ENCODE measurements at regions not wholly inside any gene's neighbourhood (a gene's known extent, or its start where the extent isn't known, plus 50 kb on each side); places are given as distances from the start of the nearest gene placed in this dataset.

DNA sequence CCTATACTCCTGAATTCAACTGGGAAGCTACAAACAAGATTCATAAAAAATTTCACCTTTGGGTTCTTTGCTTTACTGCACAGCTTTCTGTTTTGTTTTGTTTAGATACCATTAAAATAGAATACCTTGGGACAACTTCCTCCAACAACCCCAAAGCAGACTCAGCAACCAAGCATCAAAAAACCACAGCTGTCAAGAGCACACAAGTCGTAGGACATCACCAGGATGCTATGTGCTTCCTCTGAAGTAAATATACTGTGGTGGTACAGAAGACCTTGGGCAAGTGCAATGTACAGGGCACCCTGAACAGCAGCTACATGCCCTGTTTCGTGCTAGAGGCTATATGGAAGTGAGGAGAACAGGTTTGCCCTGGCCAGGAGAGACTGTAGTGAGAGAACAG, 359.3 kb downstream of the BCL11B start:
- Histone ChIP-seq H3K9ac (replicated peaks; ENCODE audit: extremely low read depth, insufficient read depth, low read length) (no peak overlapping the region), H3K4me2 (ENCODE audit: insufficient read depth, low read length) (no peak overlapping the region), H3K4me3 (replicated peaks in 1 of 3; ENCODE audit: insufficient read depth in 1 of 3, low read depth in 1 of 3, low read length in 3 of 3) (no peak overlapping the region), H3K9me3 (replicated peaks; ENCODE audit: control insufficient read depth, insufficient read depth, low read length) (peaks cover 6% of the 10 kb centered on the region), H3K79me2 (ENCODE audit: control insufficient read depth, insufficient read depth, low read length) (no peaks in the 10 kb centered on the region), H3K36me3 (ENCODE audit: control insufficient read depth in 2 of 2, extremely low read depth in 1 of 2, insufficient read depth in 2 of 2, low read length in 2 of 2) (no peaks in the 10 kb centered on the region), H4K20me1 (replicated peaks; ENCODE audit: control insufficient read depth, extremely low read depth, insufficient read depth, low read length) (no peaks in the 10 kb centered on the region), H3K27me3 (ENCODE audit: control insufficient read depth in 2 of 2, insufficient read depth in 2 of 2, low read length in 2 of 2) (no peaks in the 10 kb centered on the region), H3K4me1 (ENCODE audit: control insufficient read depth, extremely low read depth, insufficient read depth, low read length) (no peaks in the 10 kb centered on the region), H3K9me1 (replicated peaks; ENCODE audit: control insufficient read depth, extremely low read depth, insufficient read depth, low read length) (no peaks in the 10 kb centered on the region), H3K27ac (ENCODE audit: insufficient read depth, low read depth, low read length) (no peak overlapping the region), H2AFZ (ENCODE audit: low read depth, low read length) (no peak overlapping the region)
- ChIA-PET POLR2A (no interaction called here), CTCF (no interaction called here)
- FAIRE-seq (no peak), DNase-seq (ENCODE audit: low read depth, low spot score) (no peak)
- TF ChIP-seq POLR2A (IDR thresholded peaks at IDR 0.05; ENCODE audit: low read depth, low read length) = no peak
- TF ChIP-seq, protein P1, sequence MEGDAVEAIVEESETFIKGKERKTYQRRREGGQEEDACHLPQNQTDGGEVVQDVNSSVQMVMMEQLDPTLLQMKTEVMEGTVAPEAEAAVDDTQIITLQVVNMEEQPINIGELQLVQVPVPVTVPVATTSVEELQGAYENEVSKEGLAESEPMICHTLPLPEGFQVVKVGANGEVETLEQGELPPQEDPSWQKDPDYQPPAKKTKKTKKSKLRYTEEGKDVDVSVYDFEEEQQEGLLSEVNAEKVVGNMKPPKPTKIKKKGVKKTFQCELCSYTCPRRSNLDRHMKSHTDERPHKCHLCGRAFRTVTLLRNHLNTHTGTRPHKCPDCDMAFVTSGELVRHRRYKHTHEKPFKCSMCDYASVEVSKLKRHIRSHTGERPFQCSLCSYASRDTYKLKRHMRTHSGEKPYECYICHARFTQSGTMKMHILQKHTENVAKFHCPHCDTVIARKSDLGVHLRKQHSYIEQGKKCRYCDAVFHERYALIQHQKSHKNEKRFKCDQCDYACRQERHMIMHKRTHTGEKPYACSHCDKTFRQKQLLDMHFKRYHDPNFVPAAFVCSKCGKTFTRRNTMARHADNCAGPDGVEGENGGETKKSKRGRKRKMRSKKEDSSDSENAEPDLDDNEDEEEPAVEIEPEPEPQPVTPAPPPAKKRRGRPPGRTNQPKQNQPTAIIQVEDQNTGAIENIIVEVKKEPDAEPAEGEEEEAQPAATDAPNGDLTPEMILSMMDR (IDR thresholded peaks at IDR 0.05; ENCODE audit: extremely low read depth in 1 of 2, insufficient read depth in 1 of 2, low read depth in 1 of 2, low read length in 2 of 2) = no peak
- TF ChIP-seq, protein P2, sequence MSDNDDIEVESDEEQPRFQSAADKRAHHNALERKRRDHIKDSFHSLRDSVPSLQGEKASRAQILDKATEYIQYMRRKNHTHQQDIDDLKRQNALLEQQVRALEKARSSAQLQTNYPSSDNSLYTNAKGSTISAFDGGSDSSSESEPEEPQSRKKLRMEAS (IDR thresholded peaks at IDR 0.05; ENCODE audit: insufficient read depth, insufficient read length) = no peak
- no peak for TF ChIP-seq GATA2 (IDR thresholded peaks at IDR 0.05; ENCODE audit: insufficient read depth, insufficient read length, low read depth, low read length)
- TF ChIP-seq POLR2AphosphoS5 (IDR thresholded peaks at IDR 0.05; ENCODE audit: insufficient read depth, low read depth, low read length) = no peak
- TF ChIP-seq MYC (IDR thresholded peaks at IDR 0.05; ENCODE audit: low read depth, low read length) = no peak
- no peak for TF ChIP-seq EZH2 (IDR thresholded peaks at IDR 0.05; ENCODE audit: borderline replicate concordance, low read depth, low read length, severe bottlenecking)
- TF ChIP-seq FOS (IDR thresholded peaks at IDR 0.05; ENCODE audit: borderline replicate concordance, insufficient read depth, low read length) = no peak
- no peak for TF ChIP-seq JUN (IDR thresholded peaks at IDR 0.05; ENCODE audit: borderline replicate concordance, insufficient read depth, insufficient read length, low read depth)
- no TSS peak for BruUV-seq (replicated peaks)
- intact Hi-C loops (cut with micrococcal nuclease) = no loop called here
- dilution Hi-C loops (cut with MboI; ENCODE audit: extremely low pct_ligation_motif_present, low sequenced_read_pairs) = no loop called here
